ENCODE measurements at regions not wholly inside any gene's neighbourhood (a gene's known extent, or its start where the extent isn't known, plus 50 kb on each side); places are given as distances from the start of the nearest gene placed in this dataset.

GRCh38 chr1:234932106-234932505, 196.5 kb downstream of the TOMM20 start:
- Histone ChIP-seq H3K36me3 (ENCODE audit: insufficient read depth, low read length) (no peaks in the 10 kb centered on the region), H3K9me3 (ENCODE audit: control insufficient read depth, insufficient read depth, low read length) (no peaks in the 10 kb centered on the region), H3K4me1 (ENCODE audit: insufficient read depth, low read length) (peaks cover 26% of the 10 kb centered on the region; the same call in 1 of the 2 replicates), H3K9ac (ENCODE audit: low read depth, low read length) (no peak overlapping the region)

GRCh38 chr1:234931404-234931973, 197.1 kb downstream of the TOMM20 start:
- Histone ChIP-seq H3K36me3 (ENCODE audit: insufficient read depth, low read length) (no peaks in the 10 kb centered on the region), H3K9me3 (ENCODE audit: control insufficient read depth, insufficient read depth, low read length) (no peaks in the 10 kb centered on the region), H3K9ac (ENCODE audit: low read depth, low read length) (no peak overlapping the region), H3K4me1 (ENCODE audit: insufficient read depth, low read length) (peaks cover 32% of the 10 kb centered on the region)

GRCh38 chr1:234929369-234929768, 199.3 kb downstream of the TOMM20 start:
- H3K4me1 ChIP-seq (ENCODE audit: insufficient read depth, low read length): peaks cover 38% of the 10 kb centered on the region
- no peaks in the 10 kb centered on the region for H3K9me3 ChIP-seq (ENCODE audit: control insufficient read depth, insufficient read depth, low read length)
- no peaks in the 10 kb centered on the region for H3K36me3 ChIP-seq (ENCODE audit: insufficient read depth, low read length)
- no peak overlapping the region for H3K9ac ChIP-seq (ENCODE audit: low read depth, low read length)

GRCh38 chr1:234928642-234929041, 200.0 kb downstream of the TOMM20 start:
- Histone ChIP-seq H3K9me3 (ENCODE audit: control insufficient read depth, insufficient read depth, low read length) (no peaks in the 10 kb centered on the region), H3K36me3 (ENCODE audit: insufficient read depth, low read length) (no peaks in the 10 kb centered on the region), H3K4me1 (ENCODE audit: insufficient read depth, low read length) (peaks cover 38% of the 10 kb centered on the region), H3K9ac (ENCODE audit: low read depth, low read length) (no peak overlapping the region)

- H3K36me3 ChIP-seq (ENCODE audit: insufficient read depth, low read length): no peaks in the 10 kb centered on the region
- H3K9me3 ChIP-seq (ENCODE audit: control insufficient read depth, insufficient read depth, low read length): no peaks in the 10 kb centered on the region
- peaks cover 38% of the 10 kb centered on the region for H3K4me1 ChIP-seq (ENCODE audit: insufficient read depth, low read length)
- no peak overlapping the region for H3K9ac ChIP-seq (ENCODE audit: low read depth, low read length)
Measured at GRCh38 chr1:234927971-234928640, 200.5 kb downstream of the TOMM20 start.

GRCh38 chr1:234927312-234927970, 201.2 kb downstream of the TOMM20 start:
- peaks cover 37% of the 10 kb centered on the region for H3K4me1 ChIP-seq (ENCODE audit: insufficient read depth, low read length)
- no peaks in the 10 kb centered on the region for H3K36me3 ChIP-seq (ENCODE audit: insufficient read depth, low read length)
- no peak overlapping the region for H3K9ac ChIP-seq (ENCODE audit: low read depth, low read length)
- H3K9me3 ChIP-seq (ENCODE audit: control insufficient read depth, insufficient read depth, low read length): no peaks in the 10 kb centered on the region

GRCh38 chr1:234926559-234927311, 201.9 kb downstream of the TOMM20 start:
- H3K9ac ChIP-seq (ENCODE audit: low read depth, low read length): no peak overlapping the region
- H3K36me3 ChIP-seq (ENCODE audit: insufficient read depth, low read length): no peaks in the 10 kb centered on the region
- H3K4me1 ChIP-seq (ENCODE audit: insufficient read depth, low read length): peaks cover 35% of the 10 kb centered on the region
- H3K9me3 ChIP-seq (ENCODE audit: control insufficient read depth, insufficient read depth, low read length): no peaks in the 10 kb centered on the region

- Histone ChIP-seq H3K9me3 (ENCODE audit: control insufficient read depth, insufficient read depth, low read length) (no peaks in the 10 kb centered on the region), H3K36me3 (ENCODE audit: insufficient read depth, low read length) (no peaks in the 10 kb centered on the region), H3K9ac (ENCODE audit: low read depth, low read length) (no peak overlapping the region), H3K4me1 (ENCODE audit: insufficient read depth, low read length) (peaks cover 39% of the 10 kb centered on the region)
Measured at GRCh38 chr1:234926264-234926558, 202.4 kb downstream of the TOMM20 start.

- H3K4me1 ChIP-seq (ENCODE audit: insufficient read depth, low read length): peaks cover 42% of the 10 kb centered on the region
Measured at GRCh38 chr1:234925440-234926263, 203.0 kb downstream of the TOMM20 start.

GRCh38 chr1:234924450-234925355, 203.9 kb downstream of the TOMM20 start:
- H3K9ac ChIP-seq (ENCODE audit: low read depth, low read length): no peak overlapping the region
- no peaks in the 10 kb centered on the region for H3K36me3 ChIP-seq (ENCODE audit: insufficient read depth, low read length)
- no peaks in the 10 kb centered on the region for H3K9me3 ChIP-seq (ENCODE audit: control insufficient read depth, insufficient read depth, low read length)
- H3K4me1 ChIP-seq (ENCODE audit: insufficient read depth, low read length): peaks cover 42% of the 10 kb centered on the region

More at GRCh38 chr1:234925440-234926263, 203.0 kb downstream of the TOMM20 start:
- Histone ChIP-seq H3K9me3 (ENCODE audit: control insufficient read depth, insufficient read depth, low read length) (no peaks in the 10 kb centered on the region), H3K9ac (ENCODE audit: low read depth, low read length) (no peak overlapping the region), H3K36me3 (ENCODE audit: insufficient read depth, low read length) (no peaks in the 10 kb centered on the region)

- no peaks in the 10 kb centered on the region for H3K36me3 ChIP-seq (ENCODE audit: insufficient read depth, low read length)
- H3K9ac ChIP-seq (ENCODE audit: low read depth, low read length): no peak overlapping the region
- H3K4me1 ChIP-seq (ENCODE audit: insufficient read depth, low read length): peaks cover 36% of the 10 kb centered on the region
- no peaks in the 10 kb centered on the region for H3K9me3 ChIP-seq (ENCODE audit: control insufficient read depth, insufficient read depth, low read length)
Measured at GRCh38 chr1:234923626-234924025, 205.0 kb downstream of the TOMM20 start.

GRCh38 chr1:234922987-234923386, 205.7 kb downstream of the TOMM20 start:
- no peaks in the 10 kb centered on the region for H3K36me3 ChIP-seq (ENCODE audit: insufficient read depth, low read length)
- no peak overlapping the region for H3K9ac ChIP-seq (ENCODE audit: low read depth, low read length)
- H3K9me3 ChIP-seq (ENCODE audit: control insufficient read depth, insufficient read depth, low read length): no peaks in the 10 kb centered on the region
- H3K4me1 ChIP-seq (ENCODE audit: insufficient read depth, low read length): peaks cover 33% of the 10 kb centered on the region

- Histone ChIP-seq H3K36me3 (ENCODE audit: insufficient read depth, low read length) (no peaks in the 10 kb centered on the region), H3K9me3 (ENCODE audit: control insufficient read depth, insufficient read depth, low read length) (no peaks in the 10 kb centered on the region), H3K4me1 (ENCODE audit: insufficient read depth, low read length) (peaks cover 19% of the 10 kb centered on the region), H3K9ac (ENCODE audit: low read depth, low read length) (no peak overlapping the region)
Measured at GRCh38 chr1:234921266-234922062, 207.2 kb downstream of the TOMM20 start.
